Gastroesophageal sphincter (tissue), 4 donors: ENCODE measurements at regions not wholly inside any gene's neighbourhood (a gene's known extent, or its start where the extent isn't known, plus 50 kb on each side); places are given as distances from the start of the nearest gene placed in this dataset.

Source experiments
- ATAC-seq: fragments of 150-250 bp; one replicate; pipeline ENCODE4 v1.9.1; 2016; ENCODE audit warnings: mild to moderate bottlenecking, moderate library complexity
- H3K27ac ChIP-seq, 4 donors: fragments of 200-600 bp; sonication (generic) in 3 of 4; 1 replicate in 3 of 4; 2 replicates in 1 of 4; pipeline ENCODE4 v1.5.1; 2016 to 2019
- H3K27me3 ChIP-seq: fragments of 200-600 bp; sonication (generic); one replicate; pipeline ENCODE4 v1.5.1; 2019
- H3K36me3 ChIP-seq, 2 donors: fragments of 200-600 bp; sonication (generic); one replicate each; pipeline ENCODE4 v1.5.1; 2019; ENCODE audit warnings: control low read depth in 1 of 2
- H3K4me1 ChIP-seq, 3 donors: fragments of 200-600 bp; sonication (generic); 1 replicate in 2 of 3; 2 replicates in 1 of 3; pipeline ENCODE4 v1.5.1; 2016 to 2019; ENCODE audit warnings: control low read depth in 2 of 3
- H3K4me3 ChIP-seq, 2 donors: fragments of 200-600 bp; sonication (generic); one replicate each; pipeline ENCODE4 v1.5.1; 2019; ENCODE audit warnings: mild to moderate bottlenecking in 1 of 2, moderate library complexity in 1 of 2
- H3K9me3 ChIP-seq, 3 donors: fragments of 200-600 bp; sonication (generic); one replicate each; pipeline ENCODE4 v1.5.1; 2017 to 2019; ENCODE audit warnings: control low read depth in 2 of 3
- CTCF ChIP-seq, 4 experiments: fragments of 200-600 bp in 2 of 4; fragments of 450-650 bp in 2 of 4; sonication (generic) in 1 of 4; IDR thresholded peaks; one replicate each; pipeline ENCODE4 v1.5.1; 2017 to 2019; ENCODE audit warnings: antibody characterized with exemption in 4 of 4, mild to moderate bottlenecking in 2 of 4, moderate library complexity in 2 of 4
- EP300 ChIP-seq: sonication (generic); formaldehyde crosslinking; IDR thresholded peaks from one replicate; pipeline ENCODE4 v1.6.1; 2017; ENCODE audit warnings: antibody characterized with exemption, mild to moderate bottlenecking
- POLR2A ChIP-seq, 2 donors: fragments of 450-650 bp; IDR thresholded peaks; one replicate each; pipeline ENCODE4 v1.6.1; 2017; ENCODE audit warnings: antibody characterized with exemption in 2 of 2, mild to moderate bottlenecking in 2 of 2, moderate library complexity in 1 of 2
- POLR2AphosphoS5 ChIP-seq: sonication (generic); formaldehyde crosslinking; IDR thresholded peaks from one replicate; pipeline ENCODE4 v1.6.1; 2017; ENCODE audit warnings: antibody characterized with exemption
- WGBS, 2 donors: methylation state at CpG; one replicate each; pipeline ENCODE4 v1.1.5; 2018; ENCODE audit warnings: low coverage in 1 of 2; 5-methylcytosine and 5-hydroxymethylcytosine counted together

- Histone ChIP-seq H3K4me3 (no peak overlapping the region), H3K9me3 (no peaks in the 10 kb centered on the region), H3K36me3 (no peaks in the 10 kb centered on the region), H3K27me3 (no peaks in the 10 kb centered on the region), H3K4me1 (no peaks in the 10 kb centered on the region), H3K27ac (no peak overlapping the region)
- ATAC-seq: no peak
- 100% methylated on average over 1 of the region's 1 CpG; no CpG with 5 or more reads in 1 of the 2 donors for WGBS, 2 donors
- no peak for TF ChIP-seq POLR2A (IDR thresholded peaks at IDR 0.05)
- no peak for TF ChIP-seq CTCF (IDR thresholded peaks at IDR 0.05)
- TF ChIP-seq EP300: no peak
- no peak for TF ChIP-seq POLR2AphosphoS5
Observed at GRCh38 chr13:27673911-27674310, 52.2 kb downstream of the POLR1D start.

GRCh38 chr13:27678306-27679040 lies 56.8 kb downstream of the POLR1D start:
- Histone ChIP-seq H3K4me3 (no peak overlapping the region), H3K36me3 (no peaks in the 10 kb centered on the region), H3K27ac (no peak overlapping the region), H3K9me3 (no peaks in the 10 kb centered on the region), H3K27me3 (no peaks in the 10 kb centered on the region), H3K4me1 (no peaks in the 10 kb centered on the region)
- ATAC-seq: no peak
- TF ChIP-seq EP300 (no peak), POLR2AphosphoS5 (no peak), POLR2A (IDR thresholded peaks at IDR 0.05) (no peak), CTCF (IDR thresholded peaks at IDR 0.05) (no peak)
- WGBS, 2 donors: 60 to 78% methylated on average over 1 to 4 of the region's 6 CpGs

GRCh38 chr13:27679396-27679795 lies 57.7 kb downstream of the POLR1D start:
- H3K4me3 ChIP-seq: no peak overlapping the region
- ATAC-seq: no peak
- no peak overlapping the region for H3K27ac ChIP-seq
- H3K36me3 ChIP-seq: no peaks in the 10 kb centered on the region
- 67 to 90% methylated on average over 1 of the region's 1 CpG for WGBS, 2 donors
- TF ChIP-seq EP300 (no peak), POLR2A (IDR thresholded peaks at IDR 0.05) (no peak), POLR2AphosphoS5 (no peak), CTCF (IDR thresholded peaks at IDR 0.05) (no peak)
- no peaks in the 10 kb centered on the region for H3K27me3 ChIP-seq
- peaks cover 0 to 5% (median 0%) of the 10 kb centered on the region in 3 donors for H3K9me3 ChIP-seq
- H3K4me1 ChIP-seq: no peaks in the 10 kb centered on the region

- TF ChIP-seq POLR2AphosphoS5: no peak
- no peak for TF ChIP-seq CTCF (IDR thresholded peaks at IDR 0.05)
- no peak for TF ChIP-seq EP300
- no peak for TF ChIP-seq POLR2A (IDR thresholded peaks at IDR 0.05)
- H3K36me3 ChIP-seq: no peaks in the 10 kb centered on the region
- WGBS, 2 donors: 80 to 87% methylated on average over 3 to 5 of the region's 5 CpGs
- ATAC-seq: no peak
- no peaks in the 10 kb centered on the region for H3K27me3 ChIP-seq
- no peaks in the 10 kb centered on the region for H3K4me1 ChIP-seq
- peaks cover 0 to 5% (median 0%) of the 10 kb centered on the region in 3 donors for H3K9me3 ChIP-seq
- H3K4me3 ChIP-seq: no peak overlapping the region
- H3K27ac ChIP-seq: no peak overlapping the region
Observed at GRCh38 chr13:27679896-27680295, 58.2 kb downstream of the POLR1D start.

GRCh38 chr13:27680465-27680864 lies 58.8 kb downstream of the POLR1D start:
- Histone ChIP-seq H3K27me3 (no peaks in the 10 kb centered on the region), H3K27ac (no peak overlapping the region), H3K36me3 (no peaks in the 10 kb centered on the region), H3K9me3 (peaks cover 0 to 7% (median 0%) of the 10 kb centered on the region in 3 donors), H3K4me1 (no peaks in the 10 kb centered on the region), H3K4me3 (no peak overlapping the region)
- no peak for ATAC-seq
- TF ChIP-seq CTCF (IDR thresholded peaks at IDR 0.05): no peak
- no peak for TF ChIP-seq EP300
- TF ChIP-seq POLR2AphosphoS5: no peak
- no peak for TF ChIP-seq POLR2A (IDR thresholded peaks at IDR 0.05)
